Esophagus squamous epithelium (tissue), 5 donors: ENCODE measurements at regions not wholly inside any gene's neighbourhood (a gene's known extent, or its start where the extent isn't known, plus 50 kb on each side); places are given as distances from the start of the nearest gene placed in this dataset.

ENCODE experiments used
- DNase-seq: peaks from one replicate; lab custom pipeline; 2025; lab: John Stamatoyannopoulos, UW
- H3K27ac ChIP-seq, 4 donors: fragments of 200-600 bp; sonication (generic); one replicate each; pipeline ENCODE4 v1.5.1; 2016 to 2019; ENCODE audit warnings: mild to moderate bottlenecking in 1 of 4
- H3K27me3 ChIP-seq, 4 donors: fragments of 200-600 bp; sonication (generic); 1 replicate in 3 of 4; 2 replicates in 1 of 4; pipeline versions ENCODE4 v1.5.1 to v1.6.0; 2017 to 2021; ENCODE audit warnings: antibody characterized with exemption in 1 of 4
- H3K36me3 ChIP-seq, 3 donors: fragments of 200-600 bp; sonication (generic); one replicate each; pipeline ENCODE4 v1.5.1; 2016 to 2019
- H3K4me1 ChIP-seq, 3 donors: fragments of 200-600 bp; sonication (generic); one replicate each; pipeline ENCODE4 v1.5.1; 2017 to 2019
- H3K4me3 ChIP-seq, 4 donors: fragments of 200-600 bp; sonication (generic); 1 replicate in 3 of 4; 2 replicates in 1 of 4; pipeline ENCODE4 v1.5.1; 2016 to 2019; ENCODE audit warnings: mild to moderate bottlenecking in 2 of 4, moderate library complexity in 1 of 4
- H3K9me3 ChIP-seq, 3 donors: fragments of 200-600 bp; sonication (generic); one replicate each; pipeline ENCODE4 v1.5.1; 2016 to 2019
- POLR2A ChIP-seq, 4 donors: fragments of 450-650 bp; IDR thresholded peaks; one replicate each; pipeline ENCODE4 v1.6.1; 2017; ENCODE audit warnings: antibody characterized with exemption in 4 of 4, mild to moderate bottlenecking in 4 of 4, moderate library complexity in 3 of 4
- WGBS, 2 donors: methylation state at CpG; one replicate each; pipeline ENCODE4 v1.1.5; 2018; 5-methylcytosine and 5-hydroxymethylcytosine counted together
- intact Hi-C: fragments of 100-400 bp; cut with DNase I; formaldehyde crosslinking; loops from one replicate; pipeline ENCODE4 v1.15.0; 2022
- TF ChIP-seq, protein P1 (sequence below), 6 experiments: fragments of 450-650 bp in 4 of 6; fragments of 200-600 bp in 2 of 6; sonication (generic) in 2 of 6; IDR thresholded peaks; one replicate each; pipeline ENCODE4 v1.5.1; 2016 to 2019; ENCODE audit warnings: antibody characterized with exemption in 6 of 6, mild to moderate bottlenecking in 4 of 6, moderate library complexity in 4 of 6
- donor health status: DM: yes; HTN: yes; CAD: no.

DNA sequence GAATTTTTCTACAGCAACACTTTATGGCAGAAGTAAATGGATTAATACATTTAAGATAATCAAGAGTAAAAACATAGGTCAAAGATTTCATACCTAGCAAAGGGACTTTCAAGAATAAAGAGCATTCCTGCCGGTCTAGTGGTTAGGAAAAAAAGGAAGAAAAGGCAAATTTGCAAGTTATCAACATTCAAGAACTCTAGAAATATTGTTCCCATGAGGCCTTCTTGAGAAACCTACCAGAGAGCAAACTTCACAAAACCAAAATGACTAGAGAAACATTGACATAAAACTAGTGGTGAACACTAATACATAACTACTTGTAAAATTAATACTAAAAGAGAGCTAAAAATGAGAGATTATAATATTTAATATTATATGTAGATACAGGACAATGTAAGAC lies 320.2 kb upstream of the RGMB start:
- Histone ChIP-seq H3K27ac (no peak overlapping the region), H3K4me3 (no peak overlapping the region), H3K27me3 (no peaks in the 10 kb centered on the region), H3K36me3 (no peaks in the 10 kb centered on the region), H3K9me3 (no peaks in the 10 kb centered on the region), H3K4me1 (no peaks in the 10 kb centered on the region)
- WGBS, 2 donors: 71 to 78% methylated on average over 1 of the region's 1 CpG
- intact Hi-C loops: no loop called here
- TF ChIP-seq POLR2A (IDR thresholded peaks at IDR 0.05): no peak
- TF ChIP-seq, protein P1, sequence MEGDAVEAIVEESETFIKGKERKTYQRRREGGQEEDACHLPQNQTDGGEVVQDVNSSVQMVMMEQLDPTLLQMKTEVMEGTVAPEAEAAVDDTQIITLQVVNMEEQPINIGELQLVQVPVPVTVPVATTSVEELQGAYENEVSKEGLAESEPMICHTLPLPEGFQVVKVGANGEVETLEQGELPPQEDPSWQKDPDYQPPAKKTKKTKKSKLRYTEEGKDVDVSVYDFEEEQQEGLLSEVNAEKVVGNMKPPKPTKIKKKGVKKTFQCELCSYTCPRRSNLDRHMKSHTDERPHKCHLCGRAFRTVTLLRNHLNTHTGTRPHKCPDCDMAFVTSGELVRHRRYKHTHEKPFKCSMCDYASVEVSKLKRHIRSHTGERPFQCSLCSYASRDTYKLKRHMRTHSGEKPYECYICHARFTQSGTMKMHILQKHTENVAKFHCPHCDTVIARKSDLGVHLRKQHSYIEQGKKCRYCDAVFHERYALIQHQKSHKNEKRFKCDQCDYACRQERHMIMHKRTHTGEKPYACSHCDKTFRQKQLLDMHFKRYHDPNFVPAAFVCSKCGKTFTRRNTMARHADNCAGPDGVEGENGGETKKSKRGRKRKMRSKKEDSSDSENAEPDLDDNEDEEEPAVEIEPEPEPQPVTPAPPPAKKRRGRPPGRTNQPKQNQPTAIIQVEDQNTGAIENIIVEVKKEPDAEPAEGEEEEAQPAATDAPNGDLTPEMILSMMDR (IDR thresholded peaks at IDR 0.05): no peak
- DNase-seq: no peak

DNA sequence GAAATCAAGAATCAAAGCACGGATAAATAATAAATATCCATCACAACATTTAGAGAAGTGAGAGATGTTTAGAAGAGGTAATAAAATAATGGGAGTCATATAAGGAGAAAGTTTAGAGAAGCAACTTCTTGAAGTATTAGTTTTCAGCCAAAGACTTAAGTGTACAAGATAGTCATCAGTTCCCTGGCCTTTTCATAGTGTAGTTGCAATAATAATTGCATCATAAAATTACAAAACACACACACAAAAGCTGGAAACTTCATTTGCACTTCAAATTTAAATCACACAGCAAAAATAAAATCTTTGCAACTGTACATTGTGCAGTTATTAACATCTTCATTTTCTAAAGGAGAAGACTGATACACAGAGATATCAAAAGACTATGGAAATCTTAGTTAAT lies 319.1 kb upstream of the RGMB start:
- H3K36me3 ChIP-seq: no peaks in the 10 kb centered on the region
- no peaks in the 10 kb centered on the region for H3K9me3 ChIP-seq
- WGBS, 2 donors: 70 to 82% methylated on average over 1 of the region's 1 CpG
- no peak for TF ChIP-seq POLR2A (IDR thresholded peaks at IDR 0.05)
- H3K4me3 ChIP-seq: no peak overlapping the region
- no peak for DNase-seq
- H3K27me3 ChIP-seq: no peaks in the 10 kb centered on the region
- intact Hi-C loops: no loop called here
- no peak overlapping the region for H3K27ac ChIP-seq
- no peaks in the 10 kb centered on the region for H3K4me1 ChIP-seq

DNA sequence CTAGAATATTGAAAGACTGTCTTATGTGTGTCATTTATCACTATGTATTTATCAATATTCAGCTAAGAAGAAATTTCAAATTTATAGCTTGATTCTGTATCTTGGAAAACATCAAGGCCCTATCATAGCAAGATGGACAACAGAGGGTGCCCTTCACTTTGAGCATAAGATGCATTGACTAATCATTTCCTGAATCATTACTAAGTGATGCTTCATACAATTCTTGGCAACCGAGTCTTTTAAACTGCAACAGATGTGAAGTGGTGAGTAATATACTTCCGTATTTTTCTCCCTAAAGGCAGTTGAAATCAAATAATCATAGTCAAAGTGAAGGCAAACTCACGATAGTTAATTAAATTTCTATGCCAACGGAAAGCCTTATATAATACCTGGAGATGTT lies 318.6 kb upstream of the RGMB start:
- no peaks in the 10 kb centered on the region for H3K27me3 ChIP-seq
- H3K9me3 ChIP-seq: no peaks in the 10 kb centered on the region
- peak overlapping the region in 1 of 4 donors; percentile 10 for H3K4me3 ChIP-seq
- no peak for DNase-seq
- H3K27ac ChIP-seq: no peak overlapping the region
- intact Hi-C loops: no loop called here
- no peaks in the 10 kb centered on the region for H3K4me1 ChIP-seq
- TF ChIP-seq POLR2A (IDR thresholded peaks at IDR 0.05): no peak
- TF ChIP-seq, protein P1 (IDR thresholded peaks at IDR 0.05): peak in 1 of 6 experiments; percentile 30
- WGBS, 2 donors: 12 to 20% methylated on average over 4 of the region's 4 CpGs
- no peaks in the 10 kb centered on the region for H3K36me3 ChIP-seq

DNA sequence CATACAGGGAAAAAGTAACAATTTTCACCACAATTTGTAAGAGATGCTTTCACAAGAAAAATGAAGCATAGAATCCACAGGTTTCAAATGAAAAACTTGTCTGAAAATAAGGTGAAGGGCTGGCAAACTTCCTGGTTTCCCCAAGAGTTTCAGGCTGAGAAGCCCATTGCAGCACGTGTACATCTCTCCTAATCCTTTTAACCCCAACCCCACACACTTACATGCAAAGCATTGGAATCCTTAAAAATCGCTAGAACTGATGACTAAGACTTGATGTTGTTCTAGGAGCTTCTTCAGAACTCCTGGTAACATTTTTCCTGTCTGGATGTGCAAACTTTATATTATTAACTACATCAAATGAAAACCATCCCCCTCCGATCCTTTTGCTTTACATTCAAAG lies 317.8 kb upstream of the RGMB start:
- 47 to 56% methylated on average over 3 of the region's 3 CpGs for WGBS, 2 donors
- Histone ChIP-seq H3K4me3 (no peak overlapping the region), H3K27ac (no peak overlapping the region), H3K9me3 (no peaks in the 10 kb centered on the region), H3K36me3 (no peaks in the 10 kb centered on the region), H3K27me3 (no peaks in the 10 kb centered on the region), H3K4me1 (no peaks in the 10 kb centered on the region)
- intact Hi-C loops: no loop called here
- DNase-seq: no peak
- TF ChIP-seq POLR2A (IDR thresholded peaks at IDR 0.05): no peak

DNA sequence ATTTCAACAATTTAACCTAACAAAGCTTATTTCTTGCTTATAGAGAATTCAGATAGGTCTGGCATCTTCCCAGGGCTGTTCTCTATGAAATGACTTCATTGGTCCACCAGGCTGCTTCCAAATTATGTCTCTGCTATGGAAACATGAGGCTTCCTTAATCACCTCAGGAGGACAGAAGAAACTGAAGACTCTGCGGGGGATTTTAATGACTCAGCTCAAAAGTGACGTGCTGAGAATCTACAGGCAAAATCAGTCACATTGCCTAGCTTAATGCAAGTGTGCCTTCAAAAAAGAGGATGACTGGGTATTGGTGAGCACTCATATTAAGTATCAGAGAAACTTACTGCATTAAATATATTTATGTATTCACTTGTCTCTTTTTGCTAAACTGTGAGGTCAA lies 315.5 kb upstream of the RGMB start:
- TF ChIP-seq POLR2A (IDR thresholded peaks at IDR 0.05): no peak
- TF ChIP-seq, protein P1 (IDR thresholded peaks at IDR 0.05): no peak
- Histone ChIP-seq H3K27ac (no peak overlapping the region), H3K27me3 (no peaks in the 10 kb centered on the region), H3K4me1 (no peaks in the 10 kb centered on the region), H3K9me3 (no peaks in the 10 kb centered on the region), H3K4me3 (no peak overlapping the region), H3K36me3 (no peaks in the 10 kb centered on the region)
- WGBS, 2 donors: 67 to 74% methylated on average over 2 of the region's 2 CpGs
- DNase-seq: no peak
- intact Hi-C loops: no loop called here

DNA sequence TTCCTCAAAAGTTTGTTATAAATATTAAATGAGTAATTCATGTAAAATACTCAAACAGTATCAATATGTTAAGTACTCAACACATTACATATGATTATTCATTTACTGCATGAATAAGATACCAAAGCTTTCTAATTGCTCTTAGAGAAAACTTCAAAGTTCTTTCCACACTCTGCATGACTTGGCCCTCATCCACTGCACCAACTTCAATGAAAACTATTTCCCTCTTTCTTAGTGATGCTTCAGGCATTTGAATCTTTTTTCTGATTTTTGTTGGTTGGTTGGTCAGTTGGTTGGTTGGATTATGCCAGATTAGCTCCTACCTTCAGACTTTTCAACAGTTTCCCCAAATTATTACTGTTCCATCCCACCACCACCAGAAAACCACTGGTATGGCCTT lies 314.7 kb upstream of the RGMB start:
- H3K4me1 ChIP-seq: no peaks in the 10 kb centered on the region
- intact Hi-C loops: no loop called here
- TF ChIP-seq, protein P1 (IDR thresholded peaks at IDR 0.05): no peak
- no peak for TF ChIP-seq POLR2A (IDR thresholded peaks at IDR 0.05)
- no peaks in the 10 kb centered on the region for H3K9me3 ChIP-seq
- H3K4me3 ChIP-seq: no peak overlapping the region
- H3K27me3 ChIP-seq: no peaks in the 10 kb centered on the region
- no peak for DNase-seq
- H3K36me3 ChIP-seq: no peaks in the 10 kb centered on the region
- H3K27ac ChIP-seq: no peak overlapping the region
